Breast epithelium (tissue), 3 donors: ENCODE measurements at regions not wholly inside any gene's neighbourhood (a gene's known extent, or its start where the extent isn't known, plus 50 kb on each side); places are given as distances from the start of the nearest gene placed in this dataset.
"Not testable (repeated sequence)": the region's sequence is repeated elsewhere in the genome, so short reads cannot be mapped to it uniquely, and the experiment has no call there.

ENCODE experiments used
- CTCF ChIP-seq, 3 donors: fragments of 450-650 bp; IDR thresholded peaks; one replicate each; pipeline ENCODE4 v1.5.1; 2016 to 2017; ENCODE audit warnings: antibody characterized with exemption in 3 of 3, mild to moderate bottlenecking in 3 of 3, moderate library complexity in 3 of 3
- POLR2A ChIP-seq: fragments of 450-650 bp; IDR thresholded peaks from one replicate; pipeline ENCODE4 v1.6.1; 2016; ENCODE audit warnings: antibody characterized with exemption, mild to moderate bottlenecking, moderate library complexity

- not testable (repeated sequence) for TF ChIP-seq CTCF (IDR thresholded peaks at IDR 0.05); POLR2A
Observed at GRCh38 chr1:228626481-228626880, 108.8 kb upstream of the RHOU start.
